ENCODE measurements at regions not wholly inside any gene's neighbourhood (a gene's known extent, or its start where the extent isn't known, plus 50 kb on each side); places are given as distances from the start of the nearest gene placed in this dataset.

DNA sequence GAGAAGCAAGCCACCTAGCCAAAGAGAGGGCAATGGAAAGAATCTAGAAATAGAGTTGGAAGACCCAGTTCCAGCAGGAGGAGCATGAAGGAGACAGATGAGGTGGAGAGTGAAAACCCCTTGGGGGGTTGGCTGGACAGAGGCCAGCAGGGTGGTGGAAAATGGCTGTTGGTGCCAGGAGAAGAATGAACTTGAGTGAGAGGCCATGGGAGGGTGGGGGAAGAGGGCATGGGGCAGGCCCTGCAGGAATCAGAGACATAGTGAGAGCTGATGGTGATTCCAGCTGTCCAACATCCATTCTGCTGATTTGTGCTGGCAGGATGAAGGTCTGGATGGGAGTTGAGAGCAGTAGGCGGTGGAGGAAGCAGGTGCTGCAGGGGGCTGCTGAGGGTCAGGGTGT, 108.0 kb upstream of the TNP1 start:
- TF ChIP-seq, protein P1, sequence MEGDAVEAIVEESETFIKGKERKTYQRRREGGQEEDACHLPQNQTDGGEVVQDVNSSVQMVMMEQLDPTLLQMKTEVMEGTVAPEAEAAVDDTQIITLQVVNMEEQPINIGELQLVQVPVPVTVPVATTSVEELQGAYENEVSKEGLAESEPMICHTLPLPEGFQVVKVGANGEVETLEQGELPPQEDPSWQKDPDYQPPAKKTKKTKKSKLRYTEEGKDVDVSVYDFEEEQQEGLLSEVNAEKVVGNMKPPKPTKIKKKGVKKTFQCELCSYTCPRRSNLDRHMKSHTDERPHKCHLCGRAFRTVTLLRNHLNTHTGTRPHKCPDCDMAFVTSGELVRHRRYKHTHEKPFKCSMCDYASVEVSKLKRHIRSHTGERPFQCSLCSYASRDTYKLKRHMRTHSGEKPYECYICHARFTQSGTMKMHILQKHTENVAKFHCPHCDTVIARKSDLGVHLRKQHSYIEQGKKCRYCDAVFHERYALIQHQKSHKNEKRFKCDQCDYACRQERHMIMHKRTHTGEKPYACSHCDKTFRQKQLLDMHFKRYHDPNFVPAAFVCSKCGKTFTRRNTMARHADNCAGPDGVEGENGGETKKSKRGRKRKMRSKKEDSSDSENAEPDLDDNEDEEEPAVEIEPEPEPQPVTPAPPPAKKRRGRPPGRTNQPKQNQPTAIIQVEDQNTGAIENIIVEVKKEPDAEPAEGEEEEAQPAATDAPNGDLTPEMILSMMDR (conservative IDR thresholded peaks at IDR 0.05; ENCODE audit: low read depth in 2 of 2): no peak
- no peak for TF ChIP-seq EZH2phosphoT487 (IDR thresholded peaks at IDR 0.05; ENCODE audit: unreplicated experiment)
- no peak for TF ChIP-seq EZH2 (IDR thresholded peaks at IDR 0.05; ENCODE audit: low read depth, unreplicated experiment)
- TF ChIP-seq, protein P2, sequence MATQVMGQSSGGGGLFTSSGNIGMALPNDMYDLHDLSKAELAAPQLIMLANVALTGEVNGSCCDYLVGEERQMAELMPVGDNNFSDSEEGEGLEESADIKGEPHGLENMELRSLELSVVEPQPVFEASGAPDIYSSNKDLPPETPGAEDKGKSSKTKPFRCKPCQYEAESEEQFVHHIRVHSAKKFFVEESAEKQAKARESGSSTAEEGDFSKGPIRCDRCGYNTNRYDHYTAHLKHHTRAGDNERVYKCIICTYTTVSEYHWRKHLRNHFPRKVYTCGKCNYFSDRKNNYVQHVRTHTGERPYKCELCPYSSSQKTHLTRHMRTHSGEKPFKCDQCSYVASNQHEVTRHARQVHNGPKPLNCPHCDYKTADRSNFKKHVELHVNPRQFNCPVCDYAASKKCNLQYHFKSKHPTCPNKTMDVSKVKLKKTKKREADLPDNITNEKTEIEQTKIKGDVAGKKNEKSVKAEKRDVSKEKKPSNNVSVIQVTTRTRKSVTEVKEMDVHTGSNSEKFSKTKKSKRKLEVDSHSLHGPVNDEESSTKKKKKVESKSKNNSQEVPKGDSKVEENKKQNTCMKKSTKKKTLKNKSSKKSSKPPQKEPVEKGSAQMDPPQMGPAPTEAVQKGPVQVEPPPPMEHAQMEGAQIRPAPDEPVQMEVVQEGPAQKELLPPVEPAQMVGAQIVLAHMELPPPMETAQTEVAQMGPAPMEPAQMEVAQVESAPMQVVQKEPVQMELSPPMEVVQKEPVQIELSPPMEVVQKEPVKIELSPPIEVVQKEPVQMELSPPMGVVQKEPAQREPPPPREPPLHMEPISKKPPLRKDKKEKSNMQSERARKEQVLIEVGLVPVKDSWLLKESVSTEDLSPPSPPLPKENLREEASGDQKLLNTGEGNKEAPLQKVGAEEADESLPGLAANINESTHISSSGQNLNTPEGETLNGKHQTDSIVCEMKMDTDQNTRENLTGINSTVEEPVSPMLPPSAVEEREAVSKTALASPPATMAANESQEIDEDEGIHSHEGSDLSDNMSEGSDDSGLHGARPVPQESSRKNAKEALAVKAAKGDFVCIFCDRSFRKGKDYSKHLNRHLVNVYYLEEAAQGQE (IDR thresholded peaks at IDR 0.05; ENCODE audit: unreplicated experiment): no peak
- no peak for TF ChIP-seq POLR2AphosphoS5 (IDR thresholded peaks at IDR 0.05; ENCODE audit: low read depth)
- TF ChIP-seq CREB1 (CRISPR knock-in tag; IDR thresholded peaks at IDR 0.05; ENCODE audit: low read depth): no peak
- TF ChIP-seq, protein P3, sequence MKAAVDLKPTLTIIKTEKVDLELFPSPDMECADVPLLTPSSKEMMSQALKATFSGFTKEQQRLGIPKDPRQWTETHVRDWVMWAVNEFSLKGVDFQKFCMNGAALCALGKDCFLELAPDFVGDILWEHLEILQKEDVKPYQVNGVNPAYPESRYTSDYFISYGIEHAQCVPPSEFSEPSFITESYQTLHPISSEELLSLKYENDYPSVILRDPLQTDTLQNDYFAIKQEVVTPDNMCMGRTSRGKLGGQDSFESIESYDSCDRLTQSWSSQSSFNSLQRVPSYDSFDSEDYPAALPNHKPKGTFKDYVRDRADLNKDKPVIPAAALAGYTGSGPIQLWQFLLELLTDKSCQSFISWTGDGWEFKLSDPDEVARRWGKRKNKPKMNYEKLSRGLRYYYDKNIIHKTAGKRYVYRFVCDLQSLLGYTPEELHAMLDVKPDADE (IDR thresholded peaks at IDR 0.05): no peak
- TF ChIP-seq STAT1 (IDR thresholded peaks at IDR 0.05; ENCODE audit: unreplicated experiment): no peak
- TF ChIP-seq ZNF331 (CRISPR knock-in tag; IDR thresholded peaks at IDR 0.05; ENCODE audit: low read depth): no peak
- TF ChIP-seq JUNB (IDR thresholded peaks at IDR 0.05; ENCODE audit: unreplicated experiment): no peak
- TF ChIP-seq, protein P4, sequence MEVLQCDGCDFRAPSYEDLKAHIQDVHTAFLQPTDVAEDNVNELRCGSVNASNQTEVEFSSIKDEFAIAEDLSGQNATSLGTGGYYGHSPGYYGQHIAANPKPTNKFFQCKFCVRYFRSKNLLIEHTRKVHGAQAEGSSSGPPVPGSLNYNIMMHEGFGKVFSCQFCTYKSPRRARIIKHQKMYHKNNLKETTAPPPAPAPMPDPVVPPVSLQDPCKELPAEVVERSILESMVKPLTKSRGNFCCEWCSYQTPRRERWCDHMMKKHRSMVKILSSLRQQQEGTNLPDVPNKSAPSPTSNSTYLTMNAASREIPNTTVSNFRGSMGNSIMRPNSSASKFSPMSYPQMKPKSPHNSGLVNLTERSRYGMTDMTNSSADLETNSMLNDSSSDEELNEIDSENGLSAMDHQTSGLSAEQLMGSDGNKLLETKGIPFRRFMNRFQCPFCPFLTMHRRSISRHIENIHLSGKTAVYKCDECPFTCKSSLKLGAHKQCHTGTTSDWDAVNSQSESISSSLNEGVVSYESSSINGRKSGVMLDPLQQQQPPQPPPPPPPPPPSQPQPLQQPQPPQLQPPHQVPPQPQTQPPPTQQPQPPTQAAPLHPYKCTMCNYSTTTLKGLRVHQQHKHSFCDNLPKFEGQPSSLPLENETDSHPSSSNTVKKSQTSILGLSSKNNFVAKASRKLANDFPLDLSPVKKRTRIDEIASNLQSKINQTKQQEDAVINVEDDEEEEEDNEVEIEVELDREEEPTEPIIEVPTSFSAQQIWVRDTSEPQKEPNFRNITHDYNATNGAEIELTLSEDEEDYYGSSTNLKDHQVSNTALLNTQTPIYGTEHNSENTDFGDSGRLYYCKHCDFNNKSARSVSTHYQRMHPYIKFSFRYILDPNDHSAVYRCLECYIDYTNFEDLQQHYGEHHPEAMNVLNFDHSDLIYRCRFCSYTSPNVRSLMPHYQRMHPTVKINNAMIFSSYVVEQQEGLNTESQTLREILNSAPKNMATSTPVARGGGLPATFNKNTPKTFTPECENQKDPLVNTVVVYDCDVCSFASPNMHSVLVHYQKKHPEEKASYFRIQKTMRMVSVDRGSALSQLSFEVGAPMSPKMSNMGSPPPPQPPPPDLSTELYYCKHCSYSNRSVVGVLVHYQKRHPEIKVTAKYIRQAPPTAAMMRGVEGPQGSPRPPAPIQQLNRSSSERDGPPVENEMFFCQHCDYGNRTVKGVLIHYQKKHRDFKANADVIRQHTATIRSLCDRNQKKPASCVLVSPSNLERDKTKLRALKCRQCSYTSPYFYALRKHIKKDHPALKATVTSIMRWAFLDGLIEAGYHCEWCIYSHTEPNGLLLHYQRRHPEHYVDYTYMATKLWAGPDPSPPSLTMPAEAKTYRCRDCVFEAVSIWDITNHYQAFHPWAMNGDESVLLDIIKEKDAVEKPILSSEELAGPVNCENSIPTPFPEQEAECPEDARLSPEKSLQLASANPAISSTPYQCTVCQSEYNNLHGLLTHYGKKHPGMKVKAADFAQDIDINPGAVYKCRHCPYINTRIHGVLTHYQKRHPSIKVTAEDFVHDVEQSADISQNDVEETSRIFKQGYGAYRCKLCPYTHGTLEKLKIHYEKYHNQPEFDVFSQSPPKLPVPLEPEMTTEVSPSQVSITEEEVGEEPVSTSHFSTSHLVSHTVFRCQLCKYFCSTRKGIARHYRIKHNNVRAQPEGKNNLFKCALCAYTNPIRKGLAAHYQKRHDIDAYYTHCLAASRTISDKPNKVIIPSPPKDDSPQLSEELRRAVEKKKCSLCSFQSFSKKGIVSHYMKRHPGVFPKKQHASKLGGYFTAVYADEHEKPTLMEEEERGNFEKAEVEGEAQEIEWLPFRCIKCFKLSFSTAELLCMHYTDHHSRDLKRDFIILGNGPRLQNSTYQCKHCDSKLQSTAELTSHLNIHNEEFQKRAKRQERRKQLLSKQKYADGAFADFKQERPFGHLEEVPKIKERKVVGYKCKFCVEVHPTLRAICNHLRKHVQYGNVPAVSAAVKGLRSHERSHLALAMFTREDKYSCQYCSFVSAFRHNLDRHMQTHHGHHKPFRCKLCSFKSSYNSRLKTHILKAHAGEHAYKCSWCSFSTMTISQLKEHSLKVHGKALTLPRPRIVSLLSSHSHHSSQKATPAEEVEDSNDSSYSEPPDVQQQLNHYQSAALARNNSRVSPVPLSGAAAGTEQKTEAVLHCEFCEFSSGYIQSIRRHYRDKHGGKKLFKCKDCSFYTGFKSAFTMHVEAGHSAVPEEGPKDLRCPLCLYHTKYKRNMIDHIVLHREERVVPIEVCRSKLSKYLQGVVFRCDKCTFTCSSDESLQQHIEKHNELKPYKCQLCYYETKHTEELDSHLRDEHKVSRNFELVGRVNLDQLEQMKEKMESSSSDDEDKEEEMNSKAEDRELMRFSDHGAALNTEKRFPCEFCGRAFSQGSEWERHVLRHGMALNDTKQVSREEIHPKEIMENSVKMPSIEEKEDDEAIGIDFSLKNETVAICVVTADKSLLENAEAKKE (CRISPR knock-in tag; IDR thresholded peaks at IDR 0.05): no peak
- no peak for TF ChIP-seq ZNF114 (CRISPR knock-in tag; IDR thresholded peaks at IDR 0.05)
